GM13977 (cell line): ENCODE measurements at regions not wholly inside any gene's neighbourhood (a gene's known extent, or its start where the extent isn't known, plus 50 kb on each side); places are given as distances from the start of the nearest gene placed in this dataset.

Experiments used
- DNase-seq: peaks from one replicate; pipeline ENCODE4 v3.0.0; 2012; ENCODE audit warnings: low spot score
- CTCF ChIP-seq: IDR thresholded peaks from 2 replicates; pipeline ENCODE4 v1.5.1; 2012; ENCODE audit warnings: mild to moderate bottlenecking, control low read depth; ENCODE audit not compliant: insufficient read depth; ENCODE audit errors: extremely low read depth, missing control alignments
- in situ Hi-C: fragments of 300-500 bp; cut with MboI; formaldehyde crosslinking; loops from one replicate; pipeline ENCODE4 v1.12.0; 2022; ENCODE audit warnings: low sequenced_read_pairs, low pct_unique_long_range_greater_than_20kb, mixed read lengths, inconsistent platforms; ENCODE audit not compliant: unreplicated experiment

GRCh38 chr16:86662195-86662594 is 83.8 kb downstream of the FOXL1 start:
- no peak for TF ChIP-seq CTCF
- DNase-seq: no peak
- in situ Hi-C loops: no loop called here

- DNase-seq: no peak
- no peak for TF ChIP-seq CTCF
- in situ Hi-C loops: no loop called here
Measured at GRCh38 chr16:86662740-86663139, 84.4 kb downstream of the FOXL1 start.

GRCh38 chr16:86663685-86664521 is 85.6 kb downstream of the FOXL1 start:
- in situ Hi-C loops: no loop called here
- no peak for DNase-seq
- TF ChIP-seq CTCF: no peak

GRCh38 chr16:86664522-86665318 is 86.4 kb downstream of the FOXL1 start:
- in situ Hi-C loops: no loop called here
- no peak for TF ChIP-seq CTCF
- DNase-seq: no peak

GRCh38 chr16:86665319-86665675 is 86.9 kb downstream of the FOXL1 start:
- no peak for TF ChIP-seq CTCF
- DNase-seq: no peak
- in situ Hi-C loops: no loop called here

GRCh38 chr16:86665929-86666328 is 87.6 kb downstream of the FOXL1 start:
- no peak for DNase-seq
- in situ Hi-C loops: no loop called here
- no peak for TF ChIP-seq CTCF
